Neural cell (in vitro differentiated cells): ENCODE measurements at regions not wholly inside any gene's neighbourhood (a gene's known extent, or its start where the extent isn't known, plus 50 kb on each side); places are given as distances from the start of the nearest gene placed in this dataset.

Source experiments
- H2AFZ ChIP-seq: fragments of 200-600, 300-800 bp; sonication (generic), shearing (Covaris generic); 2 replicates; pipeline ENCODE4 v1.6.0; 2014; ENCODE audit warnings: low read depth, mild to moderate bottlenecking, antibody characterized with exemption, low read length, moderate library complexity
- H3F3A ChIP-seq: fragments of 200-600 bp; shearing (Covaris generic); 2 replicates; pipeline ENCODE4 v1.6.1; 2016; ENCODE audit warnings: mild to moderate bottlenecking, moderate library complexity, mixed read lengths, antibody characterized with exemption, low read length; ENCODE audit not compliant: insufficient read depth, poor library complexity, severe bottlenecking
- H3K27ac ChIP-seq: fragments of 200-600, 300-800 bp; sonication (generic), shearing (Covaris generic); 2 replicates; pipeline ENCODE4 v1.5.1; 2014; ENCODE audit warnings: mild to moderate bottlenecking, low read length, moderate library complexity
- H3K27me3 ChIP-seq: fragments of 300-800, 200-600 bp; sonication (generic), shearing (Covaris generic); 2 replicates; pipeline ENCODE4 v1.6.0; 2014; ENCODE audit warnings: mild to moderate bottlenecking, low read depth, low read length, moderate library complexity; ENCODE audit not compliant: insufficient read depth
- H3K36me3 ChIP-seq: fragments of 300-800, 200-600 bp; sonication (generic), shearing (Covaris generic); 2 replicates; pipeline ENCODE4 v1.5.1; 2014; ENCODE audit warnings: mild to moderate bottlenecking, antibody characterized with exemption, low read length, moderate library complexity; ENCODE audit not compliant: insufficient read depth
- H3K4me2 ChIP-seq: fragments of 300-800, 200-600 bp; sonication (generic), shearing (Covaris generic); 2 replicates; pipeline ENCODE4 v1.6.0; 2014; ENCODE audit warnings: mild to moderate bottlenecking, low read length
- H3K4me3 ChIP-seq: fragments of 300-800, 200-600 bp; sonication (generic), shearing (Covaris generic); 2 replicates; pipeline ENCODE4 v1.5.1; 2014; ENCODE audit warnings: mild to moderate bottlenecking, low read length, moderate library complexity
- H3K79me2 ChIP-seq: fragments of 200-600 bp; shearing (Covaris generic); replicated peaks from 2 replicates; pipeline ENCODE4 v1.6.0; 2014; ENCODE audit warnings: mild to moderate bottlenecking, low read length, moderate library complexity; ENCODE audit not compliant: insufficient read depth
- H3K9ac ChIP-seq: fragments of 300-800, 200-600 bp; sonication (generic), shearing (Covaris generic); 2 replicates; pipeline ENCODE4 v1.6.1; 2016; ENCODE audit warnings: mild to moderate bottlenecking, low read length, mixed read lengths
- H3K9me2 ChIP-seq: fragments of 200-600 bp; shearing (Covaris generic); 2 replicates; pipeline ENCODE4 v1.6.1; 2016; ENCODE audit warnings: mild to moderate bottlenecking, low read length, mixed read lengths; ENCODE audit not compliant: insufficient read depth
- H3K9me3 ChIP-seq: fragments of 200-600, 300-800 bp; sonication (generic), shearing (Covaris generic); 2 replicates; pipeline ENCODE4 v1.6.1; 2016; ENCODE audit warnings: mild to moderate bottlenecking, mixed run types, low read length, moderate library complexity, mixed read lengths
- H4K20me1 ChIP-seq: fragments of 200-600 bp; shearing (Covaris generic); 2 replicates; pipeline ENCODE4 v1.6.1; 2016; ENCODE audit warnings: mild to moderate bottlenecking, mixed run types; ENCODE audit not compliant: insufficient read depth
- EP300 ChIP-seq: fragments of 450-650 bp; conservative IDR thresholded peaks from 2 replicates; pipeline ENCODE4 v1.6.1; 2014; ENCODE audit warnings: antibody characterized with exemption, mild to moderate bottlenecking, moderate library complexity; ENCODE audit not compliant: poor library complexity, severe bottlenecking
- EZH2 ChIP-seq: fragments of 200-600, 300-800 bp; shearing (Covaris generic), sonication (generic); IDR thresholded peaks from 2 replicates; pipeline ENCODE4 v1.6.1; 2014; ENCODE audit warnings: antibody characterized with exemption, low read length, borderline replicate concordance, mild to moderate bottlenecking; ENCODE audit not compliant: insufficient read depth, poor library complexity, severe bottlenecking
- MXI1 ChIP-seq: fragments of 450-650 bp; conservative IDR thresholded peaks from 2 replicates; pipeline ENCODE4 v1.6.1; 2014; ENCODE audit warnings: antibody characterized with exemption, mild to moderate bottlenecking; ENCODE audit not compliant: poor library complexity, severe bottlenecking
- POLR2AphosphoS5 ChIP-seq: IDR thresholded peaks from 2 replicates; pipeline ENCODE4 v1.6.1; 2012
- RAD21 ChIP-seq: fragments of 450-650 bp; conservative IDR thresholded peaks from 2 replicates; pipeline ENCODE4 v1.6.1; 2014; ENCODE audit warnings: antibody characterized with exemption, mild to moderate bottlenecking, moderate library complexity
- REST ChIP-seq: IDR thresholded peaks from 2 replicates; pipeline ENCODE4 v1.6.1; 2012; ENCODE audit warnings: borderline replicate concordance
- SMC3 ChIP-seq: fragments of 450-650 bp; conservative IDR thresholded peaks from 2 replicates; pipeline ENCODE4 v1.6.1; 2014; ENCODE audit warnings: antibody characterized with exemption, mild to moderate bottlenecking, moderate library complexity; ENCODE audit not compliant: poor library complexity
- TAF1 ChIP-seq: IDR thresholded peaks from 2 replicates; pipeline ENCODE4 v1.6.1; 2012; ENCODE audit warnings: low read depth
- TF ChIP-seq, protein P1 (sequence below): fragments of 450-650 bp; IDR thresholded peaks from 2 replicates; pipeline ENCODE4 v1.5.1; 2014; ENCODE audit warnings: antibody characterized with exemption, mild to moderate bottlenecking, moderate library complexity; ENCODE audit not compliant: poor library complexity, severe bottlenecking

- no peak overlapping the region for H2AFZ ChIP-seq
- H3K4me2 ChIP-seq = no peak overlapping the region
- H3K27me3 ChIP-seq = no peaks in the 10 kb centered on the region
- H3K4me3 ChIP-seq = no peak overlapping the region
- H3K36me3 ChIP-seq = no peaks in the 10 kb centered on the region
- no peaks in the 10 kb centered on the region for H3K9me2 ChIP-seq
- no peaks in the 10 kb centered on the region for H4K20me1 ChIP-seq
- no peaks in the 10 kb centered on the region for H3F3A ChIP-seq
- TF ChIP-seq POLR2AphosphoS5 = no peak
- TF ChIP-seq EP300 = no peak
- TF ChIP-seq MXI1 = no peak
- no peak for TF ChIP-seq EZH2
- no peak for TF ChIP-seq RAD21
- no peak for TF ChIP-seq TAF1
- no peak for TF ChIP-seq SMC3
- TF ChIP-seq REST = no peak
- TF ChIP-seq, protein P1, sequence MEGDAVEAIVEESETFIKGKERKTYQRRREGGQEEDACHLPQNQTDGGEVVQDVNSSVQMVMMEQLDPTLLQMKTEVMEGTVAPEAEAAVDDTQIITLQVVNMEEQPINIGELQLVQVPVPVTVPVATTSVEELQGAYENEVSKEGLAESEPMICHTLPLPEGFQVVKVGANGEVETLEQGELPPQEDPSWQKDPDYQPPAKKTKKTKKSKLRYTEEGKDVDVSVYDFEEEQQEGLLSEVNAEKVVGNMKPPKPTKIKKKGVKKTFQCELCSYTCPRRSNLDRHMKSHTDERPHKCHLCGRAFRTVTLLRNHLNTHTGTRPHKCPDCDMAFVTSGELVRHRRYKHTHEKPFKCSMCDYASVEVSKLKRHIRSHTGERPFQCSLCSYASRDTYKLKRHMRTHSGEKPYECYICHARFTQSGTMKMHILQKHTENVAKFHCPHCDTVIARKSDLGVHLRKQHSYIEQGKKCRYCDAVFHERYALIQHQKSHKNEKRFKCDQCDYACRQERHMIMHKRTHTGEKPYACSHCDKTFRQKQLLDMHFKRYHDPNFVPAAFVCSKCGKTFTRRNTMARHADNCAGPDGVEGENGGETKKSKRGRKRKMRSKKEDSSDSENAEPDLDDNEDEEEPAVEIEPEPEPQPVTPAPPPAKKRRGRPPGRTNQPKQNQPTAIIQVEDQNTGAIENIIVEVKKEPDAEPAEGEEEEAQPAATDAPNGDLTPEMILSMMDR = no peak
- no peak overlapping the region for H3K27ac ChIP-seq
- H3K9ac ChIP-seq = no peak overlapping the region
- H3K9me3 ChIP-seq = no peaks in the 10 kb centered on the region
- H3K79me2 ChIP-seq = no peaks in the 10 kb centered on the region
Measured at GRCh38 chr2:145021962-145022665, 502.2 kb upstream of the ZEB2 start.

GRCh38 chr2:145020694-145021093 lies 500.8 kb upstream of the ZEB2 start:
- Histone ChIP-seq H3K9ac (no peak overlapping the region), H3K79me2 (no peaks in the 10 kb centered on the region), H3K9me3 (no peaks in the 10 kb centered on the region), H3K4me3 (no peak overlapping the region), H3K4me2 (no peak overlapping the region), H4K20me1 (no peaks in the 10 kb centered on the region), H3K36me3 (no peaks in the 10 kb centered on the region), H2AFZ (no peak overlapping the region), H3K27me3 (no peaks in the 10 kb centered on the region), H3K27ac (no peak overlapping the region), H3F3A (no peaks in the 10 kb centered on the region), H3K9me2 (no peaks in the 10 kb centered on the region)
- TF ChIP-seq, protein P1 = no peak
- TF ChIP-seq SMC3 (no peak), TAF1 (no peak), EZH2 (no peak), POLR2AphosphoS5 (no peak), RAD21 (no peak), MXI1 (no peak), EP300 (no peak), REST (no peak)
